Endodermal cell (in vitro differentiated cells): ENCODE measurements at regions not wholly inside any gene's neighbourhood (a gene's known extent, or its start where the extent isn't known, plus 50 kb on each side); places are given as distances from the start of the nearest gene placed in this dataset.

Source experiments
- DNase-seq: peaks from one replicate; pipeline ENCODE4 v3.0.0-alpha.2; 2017
- H3K27ac ChIP-seq: 2 replicates; pipeline ENCODE4 v1.5.1; 2013; ENCODE audit warnings: mild to moderate bottlenecking, low read depth, low read length, moderate library complexity
- H3K27me3 ChIP-seq: 2 replicates; pipeline ENCODE4 v1.6.1; 2013; ENCODE audit warnings: mild to moderate bottlenecking, low read length, moderate library complexity; ENCODE audit not compliant: insufficient read depth, control insufficient read depth, poor library complexity, severe bottlenecking
- H3K36me3 ChIP-seq: 2 replicates; pipeline ENCODE4 v1.7.0; 2013; ENCODE audit warnings: mild to moderate bottlenecking, low read length, moderate library complexity; ENCODE audit not compliant: control insufficient read depth, insufficient read depth
- H3K4me1 ChIP-seq: one replicate; pipeline ENCODE4 v1.7.0; 2013; ENCODE audit warnings: low read length; ENCODE audit not compliant: control insufficient read depth, insufficient read depth
- H3K4me3 ChIP-seq: 2 replicates; pipeline ENCODE4 v1.5.1; 2013; ENCODE audit warnings: mild to moderate bottlenecking, low read length, moderate library complexity
- H3K9ac ChIP-seq: 2 replicates; pipeline ENCODE4 v1.6.1; 2013; ENCODE audit warnings: mild to moderate bottlenecking, low read length, moderate library complexity; ENCODE audit not compliant: poor library complexity, severe bottlenecking; ENCODE audit errors: extremely low read depth
- H3K9me3 ChIP-seq: 2 replicates; pipeline ENCODE4 v1.6.1; 2013; ENCODE audit warnings: mild to moderate bottlenecking, low read length, moderate library complexity; ENCODE audit not compliant: control insufficient read depth
- H3K27ac Mint-ChIP-seq: 2 replicates; pipeline ENCODE4 v1.8.0; 2020; ENCODE audit warnings: mixed read lengths
- H3K27me3 Mint-ChIP-seq: 2 replicates; pipeline ENCODE4 v1.8.0; 2021; ENCODE audit warnings: mild to moderate bottlenecking, mixed read lengths; ENCODE audit not compliant: insufficient read depth
- H3K36me3 Mint-ChIP-seq: 2 replicates; pipeline ENCODE4 v1.8.0; 2020; ENCODE audit warnings: low read depth, mixed read lengths
- H3K4me1 Mint-ChIP-seq: 2 replicates; pipeline ENCODE4 v1.8.0; 2020; ENCODE audit warnings: mixed read lengths
- H3K4me3 Mint-ChIP-seq: 2 replicates; pipeline ENCODE4 v1.8.0; 2020; ENCODE audit warnings: mild to moderate bottlenecking, moderate library complexity, mixed read lengths
- H3K9me3 Mint-ChIP-seq: 2 replicates; pipeline ENCODE4 v1.8.0; 2020; ENCODE audit warnings: mild to moderate bottlenecking, mixed read lengths
- WGBS, 2 experiments: methylation state at CpG; one replicate each; pipeline versions ENCODE4 v1.1.5 to v1.1.7; 2013; ENCODE audit warnings: missing lambda C conversion rate in 2 of 2, mixed read lengths in 1 of 2; ENCODE audit not compliant: insufficient coverage in 1 of 2, insufficient read length in 1 of 2; 5-methylcytosine and 5-hydroxymethylcytosine counted together
- TF ChIP-seq, protein P1 (sequence below): fragments of 200-600 bp; sonication (generic); conservative IDR thresholded peaks from 2 replicates; pipeline ENCODE4 v1.5.0; 2021; ENCODE audit warnings: antibody characterized with exemption, mild to moderate bottlenecking

DNA sequence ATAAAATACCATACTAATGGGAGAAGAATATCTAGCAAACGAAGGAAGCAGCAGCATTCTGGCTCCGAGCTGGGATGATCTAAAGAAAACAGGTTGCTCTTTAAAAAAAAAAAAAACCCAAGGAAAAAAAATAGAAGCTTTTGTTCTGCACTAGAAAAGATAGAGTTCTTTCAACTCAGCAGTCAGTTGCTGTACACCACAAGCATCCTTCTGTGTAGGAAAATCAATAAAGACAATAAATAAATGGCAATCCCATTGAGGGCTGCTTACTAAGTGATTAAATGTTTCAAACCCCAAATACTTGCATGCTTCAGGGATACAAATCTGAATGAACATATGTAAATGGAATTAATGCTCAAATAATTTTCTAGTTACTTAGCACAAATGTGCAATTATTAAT is 207.1 kb downstream of the TEX36 start:
- DNase-seq, result no peak
- no peak overlapping the region for H3K9ac ChIP-seq
- Mint-ChIP-seq H3K27me3 (peaks cover 14% of the 10 kb centered on the region), H3K36me3 (no peaks in the 10 kb centered on the region), H3K4me3 (no peak overlapping the region), H3K4me1 (peaks cover 20% of the 10 kb centered on the region), H3K27ac (no peak overlapping the region), H3K9me3 (no peaks in the 10 kb centered on the region)
- TF ChIP-seq, protein P1, sequence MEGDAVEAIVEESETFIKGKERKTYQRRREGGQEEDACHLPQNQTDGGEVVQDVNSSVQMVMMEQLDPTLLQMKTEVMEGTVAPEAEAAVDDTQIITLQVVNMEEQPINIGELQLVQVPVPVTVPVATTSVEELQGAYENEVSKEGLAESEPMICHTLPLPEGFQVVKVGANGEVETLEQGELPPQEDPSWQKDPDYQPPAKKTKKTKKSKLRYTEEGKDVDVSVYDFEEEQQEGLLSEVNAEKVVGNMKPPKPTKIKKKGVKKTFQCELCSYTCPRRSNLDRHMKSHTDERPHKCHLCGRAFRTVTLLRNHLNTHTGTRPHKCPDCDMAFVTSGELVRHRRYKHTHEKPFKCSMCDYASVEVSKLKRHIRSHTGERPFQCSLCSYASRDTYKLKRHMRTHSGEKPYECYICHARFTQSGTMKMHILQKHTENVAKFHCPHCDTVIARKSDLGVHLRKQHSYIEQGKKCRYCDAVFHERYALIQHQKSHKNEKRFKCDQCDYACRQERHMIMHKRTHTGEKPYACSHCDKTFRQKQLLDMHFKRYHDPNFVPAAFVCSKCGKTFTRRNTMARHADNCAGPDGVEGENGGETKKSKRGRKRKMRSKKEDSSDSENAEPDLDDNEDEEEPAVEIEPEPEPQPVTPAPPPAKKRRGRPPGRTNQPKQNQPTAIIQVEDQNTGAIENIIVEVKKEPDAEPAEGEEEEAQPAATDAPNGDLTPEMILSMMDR, result no peak
- no peak overlapping the region for H3K4me3 ChIP-seq
- H3K27ac ChIP-seq, result no peak overlapping the region
- peaks cover 14% of the 10 kb centered on the region for H3K27me3 ChIP-seq
- peaks cover 5% of the 10 kb centered on the region for H3K4me1 ChIP-seq
- WGBS, 2 experiments, result 91 to 100% methylated on average over 1 to 2 of the region's 2 CpGs
- no peaks in the 10 kb centered on the region for H3K36me3 ChIP-seq
- H3K9me3 ChIP-seq, result no peaks in the 10 kb centered on the region

DNA sequence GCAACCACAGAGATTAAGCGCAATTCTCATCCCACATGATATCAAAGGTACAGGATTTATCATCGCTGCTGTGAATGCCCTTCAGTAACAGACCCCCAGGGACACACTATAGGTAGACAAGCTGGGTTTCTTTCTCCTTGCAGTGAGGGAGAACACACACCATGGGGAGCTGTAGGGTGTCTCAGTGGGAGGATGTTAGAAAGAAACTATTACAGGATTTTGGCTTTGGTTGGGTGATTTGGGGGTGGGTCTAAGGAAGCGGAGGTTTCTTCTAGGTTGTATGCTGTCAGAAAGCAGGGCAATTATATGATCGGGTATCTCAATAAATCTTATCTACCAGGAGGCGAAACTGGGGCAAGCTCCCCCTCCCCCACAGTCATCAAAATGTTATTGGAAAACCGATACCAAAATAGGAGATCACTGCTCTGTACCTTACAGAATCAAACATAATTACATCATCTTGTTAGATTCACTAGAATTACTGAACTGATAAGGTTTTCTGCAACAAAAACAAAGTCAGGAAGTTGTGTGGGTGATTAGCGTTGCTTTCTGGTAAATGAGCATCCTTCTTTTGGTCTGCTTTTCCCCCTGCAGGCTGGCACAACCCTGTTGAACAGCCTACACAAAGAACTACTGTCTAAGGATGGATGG is 209.7 kb downstream of the TEX36 start:
- Mint-ChIP-seq H3K4me1 (no peaks in the 10 kb centered on the region), H3K27me3 (peaks cover 18% of the 10 kb centered on the region)
- 83 to 97% methylated on average over 2 to 7 of the region's 7 CpGs for WGBS, 2 experiments

DNA sequence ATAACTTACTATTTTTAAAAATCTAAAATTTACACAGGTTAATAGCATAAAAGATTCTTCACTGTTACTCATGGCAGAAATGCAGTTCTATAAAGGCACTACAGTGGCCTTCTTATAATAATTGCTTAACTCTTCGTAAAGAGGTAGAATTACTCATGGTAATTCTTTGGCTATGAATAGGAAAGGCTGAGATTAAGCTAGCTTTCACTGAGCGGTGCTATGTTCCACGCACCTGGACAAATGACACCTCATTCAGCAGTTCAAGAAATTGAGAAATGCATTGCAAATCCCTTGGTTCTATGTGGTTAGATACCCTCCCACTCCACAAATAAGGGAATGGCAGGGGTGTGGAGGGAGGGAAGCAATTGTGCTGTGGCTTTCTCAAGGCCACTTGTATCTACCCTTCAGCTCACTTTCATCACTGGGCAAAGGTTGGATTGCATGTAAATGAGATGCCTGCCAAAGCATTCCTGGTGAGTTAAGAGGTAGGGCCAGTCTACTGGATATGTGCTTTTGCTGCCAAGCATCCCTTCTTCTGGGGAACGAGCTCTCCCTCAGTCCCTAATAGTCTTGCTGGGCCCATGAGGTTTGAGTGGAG is 210.9 kb downstream of the TEX36 start:
- Histone ChIP-seq H3K4me3 (no peak overlapping the region), H3K9me3 (no peaks in the 10 kb centered on the region), H3K27ac (no peak overlapping the region), H3K27me3 (peaks cover 14% of the 10 kb centered on the region), H3K4me1 (no peaks in the 10 kb centered on the region), H3K36me3 (no peaks in the 10 kb centered on the region), H3K9ac (no peak overlapping the region)
- DNase-seq, result no peak
- Mint-ChIP-seq H3K4me3 (no peak overlapping the region), H3K4me1 (no peaks in the 10 kb centered on the region), H3K27ac (no peak overlapping the region), H3K36me3 (no peaks in the 10 kb centered on the region), H3K9me3 (no peaks in the 10 kb centered on the region), H3K27me3 (peaks cover 17% of the 10 kb centered on the region)
- TF ChIP-seq, protein P1, result no peak
- WGBS, 2 experiments, result 95 to 100% methylated on average over 1 to 4 of the region's 4 CpGs

More for the DNA sequence above, 209.7 kb downstream of the TEX36 start:
- Mint-ChIP-seq H3K36me3 (no peaks in the 10 kb centered on the region), H3K4me3 (no peak overlapping the region), H3K9me3 (no peaks in the 10 kb centered on the region), H3K27ac (no peak overlapping the region)
- TF ChIP-seq, protein P1, result no peak
- H3K27me3 ChIP-seq, result peaks cover 14% of the 10 kb centered on the region
- H3K9me3 ChIP-seq, result no peaks in the 10 kb centered on the region
- no peak overlapping the region for H3K4me3 ChIP-seq
- no peaks in the 10 kb centered on the region for H3K36me3 ChIP-seq
- H3K4me1 ChIP-seq, result no peaks in the 10 kb centered on the region
- no peak overlapping the region for H3K27ac ChIP-seq
- DNase-seq, result no peak
- H3K9ac ChIP-seq, result no peak overlapping the region
